Activated CD4-positive, alpha-beta T cell treated with anti-CD3 and anti-CD28 coated beads, Interleukin-2, amount 10 ng/mL, durations not matched to agents 7 days and 5 days (primary cell): ENCODE measurements at regions not wholly inside any gene's neighbourhood (a gene's known extent, or its start where the extent isn't known, plus 50 kb on each side); places are given as distances from the start of the nearest gene placed in this dataset.

Experiments used
- CTCF ChIA-PET: fragments of 350-600 bp; sonication (Branson Sonifier 250); formaldehyde crosslinking; loops from one replicate; lab custom pipeline; 2021; ENCODE audit warnings: antibody characterized with exemption; lab: Charles Lee
- POLR2A ChIA-PET: fragments of 350-600 bp; sonication (Branson Sonifier 250); formaldehyde crosslinking; loops from one replicate; lab custom pipeline; 2021; ENCODE audit warnings: antibody characterized with exemption; lab: Charles Lee
- DNase-seq: peaks from one replicate; pipeline ENCODE4 v3.0.0-alpha.2; 2020
- H3K27ac Mint-ChIP-seq: one replicate; pipeline ENCODE4 v1.8.0; 2021; ENCODE audit warnings: mild to moderate bottlenecking, moderate library complexity, mixed read lengths
- H3K27me3 Mint-ChIP-seq: one replicate; pipeline ENCODE4 v1.8.0; 2021; ENCODE audit warnings: mixed read lengths
- H3K36me3 Mint-ChIP-seq: one replicate; pipeline ENCODE4 v1.8.0; 2021; ENCODE audit warnings: low read depth, mixed read lengths
- H3K4me1 Mint-ChIP-seq: one replicate; pipeline ENCODE4 v1.8.0; 2021; ENCODE audit warnings: mixed read lengths
- H3K4me3 Mint-ChIP-seq: one replicate; pipeline ENCODE4 v1.8.0; 2021; ENCODE audit warnings: mild to moderate bottlenecking, moderate library complexity, mixed read lengths
- H3K9me3 Mint-ChIP-seq: one replicate; pipeline ENCODE4 v1.8.0; 2021; ENCODE audit warnings: mixed read lengths

DNA sequence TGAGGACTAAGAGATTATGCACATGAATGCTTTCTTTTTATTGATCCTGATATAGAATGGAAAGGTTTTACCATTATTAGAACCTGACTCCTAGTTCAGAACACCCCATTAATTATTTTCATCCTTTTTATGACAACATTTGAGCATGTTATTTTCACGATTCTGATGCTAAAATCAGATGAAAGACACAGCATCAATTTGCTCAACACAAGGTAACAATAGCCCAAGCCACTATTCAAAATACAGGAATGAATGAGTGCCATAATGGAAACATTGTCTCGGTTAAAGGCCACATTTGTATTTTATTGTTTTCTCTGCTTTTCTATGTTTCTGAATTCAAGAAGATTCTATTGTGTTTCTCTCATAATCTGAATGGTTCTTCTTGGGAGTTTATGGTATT, 126.3 kb upstream of the POF1B start:
- POLR2A ChIA-PET = no interaction called here
- Mint-ChIP-seq H3K27ac (no peak overlapping the region), H3K27me3 (no peaks in the 10 kb centered on the region)

GRCh38 chrX:85504381-85504780, 124.9 kb upstream of the POF1B start:
- H3K4me3 Mint-ChIP-seq = no peak overlapping the region
- CTCF ChIA-PET = no interaction called here
- no peaks in the 10 kb centered on the region for H3K9me3 Mint-ChIP-seq
- no peaks in the 10 kb centered on the region for H3K4me1 Mint-ChIP-seq
- no peaks in the 10 kb centered on the region for H3K27me3 Mint-ChIP-seq
- H3K27ac Mint-ChIP-seq = no peak overlapping the region
- DNase-seq = no peak
- H3K36me3 Mint-ChIP-seq = no peaks in the 10 kb centered on the region
- POLR2A ChIA-PET = no interaction called here

More for the DNA sequence above, 126.3 kb upstream of the POF1B start:
- Mint-ChIP-seq H3K36me3 (no peaks in the 10 kb centered on the region), H3K9me3 (no peaks in the 10 kb centered on the region), H3K4me3 (no peak overlapping the region), H3K4me1 (no peaks in the 10 kb centered on the region)
- CTCF ChIA-PET = no interaction called here
- DNase-seq = no peak

DNA sequence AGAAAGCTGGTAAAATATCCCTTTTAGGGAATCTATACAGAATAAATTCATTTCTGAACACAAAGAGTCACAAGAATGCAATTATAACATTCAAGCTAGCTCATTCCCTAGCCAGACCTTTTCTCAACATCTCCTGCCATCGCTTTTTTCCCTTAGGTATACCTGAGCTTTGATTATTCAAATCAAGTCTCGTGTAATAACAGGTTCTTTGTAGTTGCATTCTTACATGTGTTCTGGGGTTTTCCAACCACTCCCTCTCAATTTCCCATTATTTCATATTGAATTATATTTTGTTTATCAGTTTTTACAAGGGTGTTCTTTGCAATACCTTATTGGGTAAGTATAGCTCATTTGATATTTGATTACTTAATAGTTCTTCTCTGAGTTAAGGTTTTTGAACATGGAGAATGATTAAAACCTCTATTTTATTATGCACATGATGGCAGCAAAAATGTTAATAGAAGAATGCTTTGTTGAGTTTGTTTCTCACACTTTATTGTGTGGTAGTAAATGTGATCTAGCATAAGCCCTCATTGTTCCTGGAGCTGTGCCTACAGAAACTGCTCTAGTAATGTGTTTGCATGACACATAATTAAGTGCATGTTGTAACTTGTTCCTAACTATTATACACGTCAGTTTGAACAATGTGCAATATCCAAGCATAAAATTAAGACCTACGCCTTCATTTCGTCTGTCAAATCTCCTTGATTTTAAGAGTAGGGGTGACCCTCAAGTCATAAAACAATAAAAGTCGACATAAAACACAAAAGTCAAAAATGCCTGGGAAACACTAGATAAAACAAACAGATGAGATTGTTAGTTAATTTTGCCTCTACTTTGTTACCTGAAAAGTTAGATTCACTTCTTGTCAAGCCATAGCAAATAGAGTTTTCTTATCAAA, 124.0 kb upstream of the POF1B start:
- Mint-ChIP-seq H3K36me3 (no peaks in the 10 kb centered on the region), H3K4me1 (no peaks in the 10 kb centered on the region), H3K4me3 (no peak overlapping the region), H3K9me3 (no peaks in the 10 kb centered on the region), H3K27me3 (no peaks in the 10 kb centered on the region), H3K27ac (no peak overlapping the region)
- no peak for DNase-seq
- CTCF ChIA-PET = no interaction called here
- POLR2A ChIA-PET = no interaction called here

DNA sequence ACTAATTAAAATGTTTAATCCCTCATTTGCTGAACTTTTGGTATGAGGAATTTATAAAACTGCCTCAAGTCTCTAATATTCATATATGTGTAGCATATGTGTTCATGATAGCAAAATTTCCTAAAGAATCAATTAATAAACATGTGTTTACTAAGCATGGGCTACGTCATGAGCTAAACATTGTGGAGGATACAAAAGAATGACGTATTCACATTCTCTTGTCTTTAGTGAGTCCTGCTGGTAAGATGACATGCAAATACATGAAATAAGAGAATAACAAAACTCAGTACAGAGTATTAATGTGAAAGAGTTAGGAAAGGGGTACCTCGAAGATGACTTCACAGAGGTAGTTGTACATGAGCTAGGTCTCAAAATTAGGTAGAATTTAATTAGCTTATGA, 121.9 kb upstream of the POF1B start:
- DNase-seq = no peak
- Mint-ChIP-seq H3K9me3 (no peaks in the 10 kb centered on the region), H3K4me3 (no peak overlapping the region), H3K27ac (no peak overlapping the region), H3K36me3 (no peaks in the 10 kb centered on the region), H3K27me3 (no peaks in the 10 kb centered on the region), H3K4me1 (no peaks in the 10 kb centered on the region)
- POLR2A ChIA-PET = no interaction called here
- CTCF ChIA-PET = no interaction called here

GRCh38 chrX:85499400-85499799, 119.9 kb upstream of the POF1B start:
- no peak overlapping the region for H3K4me3 Mint-ChIP-seq
- no peaks in the 10 kb centered on the region for H3K4me1 Mint-ChIP-seq
- no peaks in the 10 kb centered on the region for H3K36me3 Mint-ChIP-seq
- no peaks in the 10 kb centered on the region for H3K27me3 Mint-ChIP-seq
- H3K27ac Mint-ChIP-seq = no peak overlapping the region
- no peak for DNase-seq
- ChIA-PET POLR2A (no interaction called here), CTCF (no interaction called here)
- H3K9me3 Mint-ChIP-seq = no peaks in the 10 kb centered on the region

GRCh38 chrX:85493821-85494220, 114.4 kb upstream of the POF1B start:
- H3K27ac Mint-ChIP-seq = no peak overlapping the region
- POLR2A ChIA-PET = no interaction called here
- no peaks in the 10 kb centered on the region for H3K27me3 Mint-ChIP-seq
- H3K36me3 Mint-ChIP-seq = no peaks in the 10 kb centered on the region
- no peaks in the 10 kb centered on the region for H3K4me1 Mint-ChIP-seq
- CTCF ChIA-PET = no interaction called here
- no peak overlapping the region for H3K4me3 Mint-ChIP-seq
- no peak for DNase-seq
- H3K9me3 Mint-ChIP-seq = no peaks in the 10 kb centered on the region

- Mint-ChIP-seq H3K27ac (no peak overlapping the region), H3K4me1 (no peaks in the 10 kb centered on the region), H3K27me3 (no peaks in the 10 kb centered on the region), H3K4me3 (no peak overlapping the region), H3K9me3 (no peaks in the 10 kb centered on the region), H3K36me3 (no peaks in the 10 kb centered on the region)
- ChIA-PET CTCF (no interaction called here), POLR2A (no interaction called here)
- DNase-seq = no peak
Measured at GRCh38 chrX:85454295-85454694, 74.8 kb upstream of the POF1B start.

DNA sequence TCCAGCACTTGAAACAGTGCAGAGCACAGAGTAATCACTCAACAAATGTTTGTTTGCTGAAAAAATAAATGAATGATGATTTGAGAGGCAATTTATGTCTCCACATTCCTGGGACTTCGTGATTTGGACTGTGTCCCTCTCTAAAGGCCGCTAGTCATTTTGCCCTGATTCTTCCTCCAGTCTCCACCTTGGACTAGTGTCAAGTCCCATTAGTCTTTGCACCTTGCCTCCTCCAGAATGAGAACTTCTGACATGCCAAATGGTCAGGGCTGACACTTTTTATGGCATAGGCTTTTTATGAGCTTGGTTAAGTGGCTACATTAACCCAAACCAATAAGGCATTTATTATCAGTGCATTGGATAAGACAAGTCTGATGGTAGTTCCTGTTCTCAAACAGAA, 65.1 kb upstream of the POF1B start:
- H3K4me1 Mint-ChIP-seq = no peaks in the 10 kb centered on the region
- no peak overlapping the region for H3K27ac Mint-ChIP-seq
- no peaks in the 10 kb centered on the region for H3K27me3 Mint-ChIP-seq
- no peak overlapping the region for H3K4me3 Mint-ChIP-seq
- ChIA-PET POLR2A (no interaction called here), CTCF (no interaction called here)
- DNase-seq = no peak
- H3K9me3 Mint-ChIP-seq = no peaks in the 10 kb centered on the region
- no peaks in the 10 kb centered on the region for H3K36me3 Mint-ChIP-seq
